Glutamatergic neuron (in vitro differentiated cells): ENCODE measurements at regions not wholly inside any gene's neighbourhood (a gene's known extent, or its start where the extent isn't known, plus 50 kb on each side); places are given as distances from the start of the nearest gene placed in this dataset.

Experiments
- DNase-seq: peaks from one replicate; pipeline ENCODE4 v3.0.0; 2022
- H3K27ac Mint-ChIP-seq: one replicate; pipeline ENCODE4 v1.8.0; 2020; ENCODE audit warnings: mild to moderate bottlenecking, mixed read lengths, inconsistent platforms; ENCODE audit not compliant: unreplicated experiment
- H3K27me3 Mint-ChIP-seq: one replicate; pipeline ENCODE4 v1.8.0; 2020; ENCODE audit warnings: mild to moderate bottlenecking, moderate library complexity, mixed read lengths, inconsistent platforms; ENCODE audit not compliant: unreplicated experiment
- H3K36me3 Mint-ChIP-seq: one replicate; pipeline ENCODE4 v1.8.0; 2020; ENCODE audit warnings: mild to moderate bottlenecking, mixed read lengths, inconsistent platforms; ENCODE audit not compliant: unreplicated experiment
- H3K4me1 Mint-ChIP-seq: one replicate; pipeline ENCODE4 v1.8.0; 2020; ENCODE audit warnings: mild to moderate bottlenecking, low read depth, mixed read lengths, inconsistent platforms; ENCODE audit not compliant: unreplicated experiment
- H3K4me3 Mint-ChIP-seq: one replicate; pipeline ENCODE4 v1.8.0; 2020; ENCODE audit warnings: mild to moderate bottlenecking, mixed read lengths, inconsistent platforms; ENCODE audit not compliant: unreplicated experiment
- H3K9me3 Mint-ChIP-seq: one replicate; pipeline ENCODE4 v1.8.0; 2020; ENCODE audit warnings: mild to moderate bottlenecking, moderate library complexity, mixed read lengths, inconsistent platforms; ENCODE audit not compliant: unreplicated experiment
- TF ChIP-seq, protein P1 (sequence below): fragments of 200-600 bp; sonication (generic); IDR thresholded peaks from one replicate; pipeline ENCODE4 v1.5.0; 2021; ENCODE audit not compliant: partially characterized antibody, unreplicated experiment

DNA sequence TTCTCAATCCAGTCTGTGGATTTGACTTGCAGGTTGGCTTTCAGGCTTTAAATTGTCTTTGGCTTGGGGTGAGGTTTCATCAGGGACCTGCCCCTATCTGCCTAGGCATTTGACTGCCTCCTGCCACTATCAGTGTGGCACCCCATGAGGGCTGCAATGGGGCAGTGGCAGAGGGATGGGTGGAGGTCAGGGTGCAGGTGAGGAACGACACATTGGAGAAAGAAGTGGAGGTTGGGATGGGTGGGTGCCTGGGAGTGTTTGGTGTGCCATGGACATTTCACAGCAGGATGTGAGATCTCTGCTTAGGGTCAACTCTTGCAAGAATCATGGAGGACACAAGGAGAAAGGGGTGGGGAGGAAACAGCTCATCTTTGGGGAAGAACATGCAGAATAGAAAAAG lies 625.1 kb downstream of the PTPRU start:
- H3K9me3 Mint-ChIP-seq: peaks cover 5% of the 10 kb centered on the region
- H3K4me3 Mint-ChIP-seq: no peak overlapping the region
- no peaks in the 10 kb centered on the region for H3K4me1 Mint-ChIP-seq
- TF ChIP-seq, protein P1, sequence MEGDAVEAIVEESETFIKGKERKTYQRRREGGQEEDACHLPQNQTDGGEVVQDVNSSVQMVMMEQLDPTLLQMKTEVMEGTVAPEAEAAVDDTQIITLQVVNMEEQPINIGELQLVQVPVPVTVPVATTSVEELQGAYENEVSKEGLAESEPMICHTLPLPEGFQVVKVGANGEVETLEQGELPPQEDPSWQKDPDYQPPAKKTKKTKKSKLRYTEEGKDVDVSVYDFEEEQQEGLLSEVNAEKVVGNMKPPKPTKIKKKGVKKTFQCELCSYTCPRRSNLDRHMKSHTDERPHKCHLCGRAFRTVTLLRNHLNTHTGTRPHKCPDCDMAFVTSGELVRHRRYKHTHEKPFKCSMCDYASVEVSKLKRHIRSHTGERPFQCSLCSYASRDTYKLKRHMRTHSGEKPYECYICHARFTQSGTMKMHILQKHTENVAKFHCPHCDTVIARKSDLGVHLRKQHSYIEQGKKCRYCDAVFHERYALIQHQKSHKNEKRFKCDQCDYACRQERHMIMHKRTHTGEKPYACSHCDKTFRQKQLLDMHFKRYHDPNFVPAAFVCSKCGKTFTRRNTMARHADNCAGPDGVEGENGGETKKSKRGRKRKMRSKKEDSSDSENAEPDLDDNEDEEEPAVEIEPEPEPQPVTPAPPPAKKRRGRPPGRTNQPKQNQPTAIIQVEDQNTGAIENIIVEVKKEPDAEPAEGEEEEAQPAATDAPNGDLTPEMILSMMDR: no peak
- peaks cover 18% of the 10 kb centered on the region for H3K36me3 Mint-ChIP-seq
- no peak for DNase-seq
- peaks cover 3% of the 10 kb centered on the region for H3K27me3 Mint-ChIP-seq
- no peak overlapping the region for H3K27ac Mint-ChIP-seq

DNA sequence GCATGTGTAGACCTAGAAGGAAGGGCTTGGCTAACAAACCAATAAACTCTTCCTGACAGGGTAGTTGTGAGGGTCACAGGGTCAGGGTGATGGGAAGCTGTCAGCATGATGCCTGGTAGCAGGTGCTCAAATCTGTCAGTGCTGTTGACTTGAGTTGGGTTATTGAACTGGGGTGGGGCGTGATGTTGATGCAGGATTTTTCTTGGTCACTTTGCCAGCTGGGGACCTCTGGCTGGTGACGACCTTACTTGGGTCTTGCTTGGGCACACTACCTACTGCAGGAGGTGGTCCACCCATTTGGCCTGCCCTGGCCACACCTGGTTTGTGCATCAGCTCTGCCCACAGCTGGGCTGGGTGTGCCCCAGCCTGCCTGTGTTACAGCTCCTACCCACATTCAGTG lies 624.4 kb downstream of the PTPRU start:
- H3K27ac Mint-ChIP-seq: no peak overlapping the region
- TF ChIP-seq, protein P1: no peak
- DNase-seq: no peak
- H3K27me3 Mint-ChIP-seq: peaks cover 3% of the 10 kb centered on the region
- peaks cover 5% of the 10 kb centered on the region for H3K9me3 Mint-ChIP-seq
- H3K4me1 Mint-ChIP-seq: no peaks in the 10 kb centered on the region
- no peak overlapping the region for H3K4me3 Mint-ChIP-seq
- peaks cover 18% of the 10 kb centered on the region for H3K36me3 Mint-ChIP-seq

DNA sequence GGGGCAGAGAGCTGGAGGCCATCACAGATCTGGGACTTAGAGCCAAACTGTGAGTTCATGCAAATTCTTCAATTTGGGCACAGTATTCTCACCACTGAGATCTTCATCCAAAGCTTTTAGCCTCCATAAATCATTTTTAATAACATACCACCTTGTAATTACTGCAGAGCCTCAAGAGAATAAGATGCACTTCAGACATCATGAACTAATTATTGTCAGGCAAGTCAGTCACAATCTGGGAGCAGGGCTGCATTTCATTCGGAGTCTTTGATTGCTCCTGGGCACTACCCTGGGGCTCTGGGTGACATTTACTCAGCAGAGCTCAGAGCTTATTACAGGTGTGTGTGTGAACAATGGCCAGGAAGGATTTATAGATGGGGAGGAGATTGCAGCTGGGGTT lies 623.7 kb downstream of the PTPRU start:
- peaks cover 5% of the 10 kb centered on the region for H3K9me3 Mint-ChIP-seq
- DNase-seq: no peak
- H3K36me3 Mint-ChIP-seq: peaks cover 18% of the 10 kb centered on the region
- no peak overlapping the region for H3K4me3 Mint-ChIP-seq
- peaks cover 3% of the 10 kb centered on the region for H3K27me3 Mint-ChIP-seq
- H3K27ac Mint-ChIP-seq: no peak overlapping the region
- TF ChIP-seq, protein P1: no peak
- peaks cover 5% of the 10 kb centered on the region for H3K4me1 Mint-ChIP-seq

DNA sequence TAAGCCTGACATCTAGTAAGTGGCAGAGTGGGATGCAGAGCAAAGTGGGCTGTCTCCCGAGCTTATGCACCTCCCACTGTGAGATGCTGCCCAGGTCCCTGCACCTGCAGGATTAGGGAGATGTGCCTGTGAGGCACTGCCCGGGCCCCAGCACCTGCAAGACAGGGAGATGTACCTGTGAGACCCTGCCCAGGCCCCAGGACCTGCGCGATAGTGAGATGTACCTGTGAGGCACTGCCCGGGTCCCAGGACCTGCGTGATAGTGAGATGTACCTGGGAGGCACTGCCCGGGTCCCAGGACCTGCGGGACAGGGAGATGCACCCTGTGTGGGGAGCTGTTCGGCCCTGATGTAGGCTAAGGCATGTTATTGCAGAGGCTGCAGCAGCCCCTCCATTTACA lies 622.8 kb downstream of the PTPRU start:
- peaks cover 3% of the 10 kb centered on the region for H3K27me3 Mint-ChIP-seq
- H3K4me3 Mint-ChIP-seq: no peak overlapping the region
- no peak for DNase-seq
- TF ChIP-seq, protein P1: no peak
- peaks cover 5% of the 10 kb centered on the region for H3K9me3 Mint-ChIP-seq
- H3K27ac Mint-ChIP-seq: no peak overlapping the region
- peaks cover 6% of the 10 kb centered on the region for H3K4me1 Mint-ChIP-seq
- peaks cover 18% of the 10 kb centered on the region for H3K36me3 Mint-ChIP-seq

DNA sequence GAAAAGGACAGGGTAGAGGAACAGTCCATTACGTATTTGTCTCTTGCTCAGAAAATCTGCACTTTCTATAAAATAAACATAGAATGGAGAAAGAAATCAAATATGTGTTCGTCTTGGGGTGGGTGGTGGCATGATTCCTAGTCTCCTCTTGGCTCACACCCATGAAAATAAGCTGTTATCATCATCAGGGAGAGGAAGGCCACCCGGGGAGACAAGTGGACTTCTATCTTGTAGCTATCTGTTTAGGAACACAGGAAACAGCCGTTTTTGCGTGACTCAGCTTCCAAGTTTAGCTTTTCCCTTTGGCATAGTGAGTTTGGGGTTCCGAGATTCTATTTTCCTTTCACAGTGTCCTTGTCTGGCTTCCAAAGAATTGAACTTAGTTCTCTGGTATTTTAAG lies 622.3 kb downstream of the PTPRU start:
- Mint-ChIP-seq H3K9me3 (peaks cover 5% of the 10 kb centered on the region), H3K27ac (no peak overlapping the region), H3K4me3 (no peak overlapping the region), H3K36me3 (peaks cover 18% of the 10 kb centered on the region), H3K4me1 (peaks cover 6% of the 10 kb centered on the region), H3K27me3 (peaks cover 3% of the 10 kb centered on the region)
- TF ChIP-seq, protein P1: no peak
- DNase-seq: no peak
